Keratinocyte (primary cell): ENCODE measurements at regions not wholly inside any gene's neighbourhood (a gene's known extent, or its start where the extent isn't known, plus 50 kb on each side); places are given as distances from the start of the nearest gene placed in this dataset.

Source experiments
- DNase-seq: peaks from one replicate; pipeline ENCODE4 v3.0.0-alpha.2; 2011; ENCODE audit warnings: low read depth, missing footprints, low spot score
- FAIRE-seq: peaks from 2 replicates; lab custom pipeline; 2011; peaks lifted over from hg19 to GRCh38; lab: Jason Lieb, UNC
- H2AFZ ChIP-seq: 2 replicates; pipeline ENCODE4 v1.6.0; 2012; ENCODE audit warnings: low read length, control low read depth, inconsistent platforms; ENCODE audit not compliant: control insufficient read depth
- H3K27ac ChIP-seq: 2 replicates; pipeline ENCODE4 v1.5.1; 2011; ENCODE audit warnings: low read length; ENCODE audit not compliant: control insufficient read depth, insufficient read depth
- H3K27me3 ChIP-seq: 3 replicates; pipeline ENCODE4 v1.6.0; 2011; ENCODE audit warnings: low read length; ENCODE audit not compliant: control insufficient read depth, insufficient read depth; ENCODE audit errors: extremely low read depth
- H3K36me3 ChIP-seq, 2 experiments: 2 replicates in 1 of 2; 3 replicates in 1 of 2; pipeline ENCODE4 v1.5.1; 2011; ENCODE audit warnings: low read length in 2 of 2, mild to moderate bottlenecking in 1 of 2; ENCODE audit not compliant: control insufficient read depth in 2 of 2, insufficient read depth in 2 of 2; ENCODE audit errors: extremely low read depth in 1 of 2
- H3K4me1 ChIP-seq: 3 replicates; pipeline ENCODE4 v1.5.1; 2011; ENCODE audit warnings: low read length; ENCODE audit not compliant: control insufficient read depth, insufficient read depth; ENCODE audit errors: extremely low read depth
- H3K4me2 ChIP-seq: 3 replicates; pipeline ENCODE4 v1.6.0; 2011; ENCODE audit warnings: low read depth, low read length; ENCODE audit not compliant: control insufficient read depth, insufficient read depth; ENCODE audit errors: extremely low read depth
- H3K4me3 ChIP-seq, 3 experiments: fragments of 200-600 bp in 1 of 3; sonication (generic) in 1 of 3; 2 replicates in 2 of 3; 3 replicates in 1 of 3; pipeline ENCODE4 v1.5.1; 2011 to 2016; ENCODE audit warnings: low read length in 3 of 3, mild to moderate bottlenecking in 3 of 3, control low read depth in 2 of 3, inconsistent platforms in 1 of 3, low read depth in 1 of 3, mixed read lengths in 1 of 3, mixed run types in 1 of 3, moderate library complexity in 1 of 3; ENCODE audit not compliant: control insufficient read depth in 2 of 3, insufficient read depth in 2 of 3; ENCODE audit errors: extremely low read depth in 1 of 3
- H3K79me2 ChIP-seq: 2 replicates; pipeline ENCODE4 v1.6.0; 2012; ENCODE audit warnings: low read length; ENCODE audit not compliant: control insufficient read depth, insufficient read depth
- H3K9ac ChIP-seq: 3 replicates; pipeline ENCODE4 v1.6.0; 2011; ENCODE audit warnings: low read length; ENCODE audit not compliant: control insufficient read depth, insufficient read depth; ENCODE audit errors: extremely low read depth
- H3K9me1 ChIP-seq: 3 replicates; pipeline ENCODE4 v1.6.0; 2011; ENCODE audit warnings: low read length; ENCODE audit not compliant: control insufficient read depth, insufficient read depth; ENCODE audit errors: extremely low read depth
- H3K9me3 ChIP-seq: 2 replicates; pipeline ENCODE4 v1.5.1; 2012; ENCODE audit warnings: low read depth, low read length; ENCODE audit not compliant: control insufficient read depth
- H4K20me1 ChIP-seq: 3 replicates; pipeline ENCODE4 v1.6.0; 2011; ENCODE audit warnings: low read length; ENCODE audit not compliant: control insufficient read depth, insufficient read depth; ENCODE audit errors: extremely low read depth
- EZH2 ChIP-seq: IDR thresholded peaks from one replicate; pipeline ENCODE4 v1.6.1; 2012; ENCODE audit warnings: inconsistent platforms, mild to moderate bottlenecking, low read length, moderate library complexity
- dilution Hi-C: fragments of 300-500 bp; cut with MboI; formaldehyde crosslinking; loops from one replicate; pipeline ENCODE4 v1.7.0; 2020; ENCODE audit warnings: low sequenced_read_pairs; ENCODE audit not compliant: extremely low pct_ligation_motif_present
- TF ChIP-seq, protein P1 (sequence below), 3 experiments: IDR thresholded peaks in 1 of 3; conservative IDR thresholded peaks in 1 of 3; optimal IDR thresholded peaks in 1 of 3; 2 replicates in 2 of 3; 3 replicates in 1 of 3; pipeline versions ENCODE3 to v1.5.1; 2011; ENCODE audit warnings: low read length in 3 of 3, mild to moderate bottlenecking in 3 of 3, moderate library complexity in 2 of 3, control low read depth in 1 of 3, inconsistent platforms in 1 of 3; ENCODE audit not compliant: insufficient read depth in 2 of 3; ENCODE audit errors: extremely low read depth in 1 of 3

DNA sequence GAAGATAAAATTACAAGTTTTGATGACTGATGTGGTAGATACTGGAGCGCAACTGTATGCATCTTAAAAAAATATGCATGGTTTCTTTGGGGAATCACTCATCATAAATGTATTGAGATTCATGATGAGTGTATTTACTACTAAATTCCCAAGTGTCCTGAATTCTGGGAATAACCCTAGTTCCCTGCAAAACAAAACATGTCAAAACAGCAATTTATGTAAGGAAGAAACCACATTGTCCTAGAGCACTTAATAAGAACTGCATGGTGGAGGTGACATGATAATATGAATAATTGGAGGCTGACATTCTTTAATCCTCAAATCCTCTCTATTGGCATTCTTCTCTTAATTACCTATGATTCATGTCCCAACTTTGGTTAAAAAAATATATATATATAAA lies 1804.7 kb downstream of the STIM2 start:
- dilution Hi-C loops = no loop called here
- Histone ChIP-seq H3K36me3 (no peaks in the 10 kb centered on the region), H3K27me3 (no peaks in the 10 kb centered on the region), H3K27ac (no peak overlapping the region), H2AFZ (no peak overlapping the region), H3K79me2 (no peaks in the 10 kb centered on the region), H3K4me3 (no peak overlapping the region), H3K9ac (no peak overlapping the region), H3K4me2 (no peak overlapping the region), H3K9me1 (no peaks in the 10 kb centered on the region), H3K4me1 (no peaks in the 10 kb centered on the region), H4K20me1 (no peaks in the 10 kb centered on the region), H3K9me3 (no peaks in the 10 kb centered on the region)
- DNase-seq = no peak
- FAIRE-seq = no peak
- no peak for TF ChIP-seq EZH2
- TF ChIP-seq, protein P1, sequence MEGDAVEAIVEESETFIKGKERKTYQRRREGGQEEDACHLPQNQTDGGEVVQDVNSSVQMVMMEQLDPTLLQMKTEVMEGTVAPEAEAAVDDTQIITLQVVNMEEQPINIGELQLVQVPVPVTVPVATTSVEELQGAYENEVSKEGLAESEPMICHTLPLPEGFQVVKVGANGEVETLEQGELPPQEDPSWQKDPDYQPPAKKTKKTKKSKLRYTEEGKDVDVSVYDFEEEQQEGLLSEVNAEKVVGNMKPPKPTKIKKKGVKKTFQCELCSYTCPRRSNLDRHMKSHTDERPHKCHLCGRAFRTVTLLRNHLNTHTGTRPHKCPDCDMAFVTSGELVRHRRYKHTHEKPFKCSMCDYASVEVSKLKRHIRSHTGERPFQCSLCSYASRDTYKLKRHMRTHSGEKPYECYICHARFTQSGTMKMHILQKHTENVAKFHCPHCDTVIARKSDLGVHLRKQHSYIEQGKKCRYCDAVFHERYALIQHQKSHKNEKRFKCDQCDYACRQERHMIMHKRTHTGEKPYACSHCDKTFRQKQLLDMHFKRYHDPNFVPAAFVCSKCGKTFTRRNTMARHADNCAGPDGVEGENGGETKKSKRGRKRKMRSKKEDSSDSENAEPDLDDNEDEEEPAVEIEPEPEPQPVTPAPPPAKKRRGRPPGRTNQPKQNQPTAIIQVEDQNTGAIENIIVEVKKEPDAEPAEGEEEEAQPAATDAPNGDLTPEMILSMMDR (optimal IDR thresholded peaks at IDR 0.05 in 1 of 3, IDR thresholded peaks at IDR 0.05 in 1 of 3, conservative IDR thresholded peaks at IDR 0.05 in 1 of 3; ENCODE audit: extremely low read depth in 1 of 3, insufficient read depth in 2 of 3, low read length in 3 of 3) = no peak

DNA sequence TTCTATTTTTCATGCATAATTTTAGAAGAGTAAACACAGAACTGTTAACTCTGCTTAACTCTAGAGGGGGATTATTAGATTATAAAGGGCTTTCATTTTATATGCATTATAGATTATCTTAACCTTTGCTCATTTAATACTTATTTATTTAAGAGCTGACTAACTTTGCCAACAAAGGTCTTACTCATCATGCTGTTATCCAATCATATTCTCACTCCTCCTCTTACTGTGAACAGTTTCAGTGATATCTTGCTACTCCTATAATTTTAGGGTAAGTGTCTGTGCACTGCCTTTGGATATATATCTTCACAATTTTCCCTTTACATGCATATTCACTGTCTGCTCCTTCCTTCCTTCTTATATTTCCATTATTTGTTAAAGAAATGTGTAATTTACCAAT lies 1814.9 kb downstream of the STIM2 start:
- dilution Hi-C loops = no loop called here
- no peaks in the 10 kb centered on the region for H4K20me1 ChIP-seq
- TF ChIP-seq EZH2 = no peak
- TF ChIP-seq, protein P1 (optimal IDR thresholded peaks at IDR 0.05 in 1 of 3, IDR thresholded peaks at IDR 0.05 in 1 of 3, conservative IDR thresholded peaks at IDR 0.05 in 1 of 3; ENCODE audit: extremely low read depth in 1 of 3, insufficient read depth in 2 of 3, low read length in 3 of 3) = no peak
- no peaks in the 10 kb centered on the region for H3K27me3 ChIP-seq
- H3K9me3 ChIP-seq = no peaks in the 10 kb centered on the region
- H3K4me2 ChIP-seq = no peak overlapping the region
- no peaks in the 10 kb centered on the region for H3K79me2 ChIP-seq
- no peak for DNase-seq
- no peaks in the 10 kb centered on the region for H3K4me1 ChIP-seq
- FAIRE-seq = no peak
- no peak overlapping the region for H3K4me3 ChIP-seq
- H3K27ac ChIP-seq = no peak overlapping the region
- no peaks in the 10 kb centered on the region for H3K9me1 ChIP-seq
- H3K36me3 ChIP-seq = no peaks in the 10 kb centered on the region
- no peak overlapping the region for H2AFZ ChIP-seq
- H3K9ac ChIP-seq = no peak overlapping the region
